ENCODE measurements at regions not wholly inside any gene's neighbourhood (a gene's known extent, or its start where the extent isn't known, plus 50 kb on each side); places are given as distances from the start of the nearest gene placed in this dataset.

- intact Hi-C loops (cut with micrococcal nuclease; ENCODE audit: unreplicated experiment) (no loop called here), in situ Hi-C loops (cut with HindIII; ENCODE audit: extremely low pct_ligation_motif_present, low pct_unique_long_range_greater_than_20kb) (no loop called here)
- H3K4me3 ChIP-seq (replicated peaks in 1 of 3; ENCODE audit: insufficient read depth in 1 of 3, low read depth in 2 of 3, low read length in 3 of 3), result no peak overlapping the region
- no peak overlapping the region for H3K9ac ChIP-seq (ENCODE audit: insufficient read depth, low read depth, low read length)
- H3K36me3 ChIP-seq (replicated peaks in 1 of 2; ENCODE audit: control insufficient read depth in 1 of 2, insufficient read depth in 2 of 2, low read length in 2 of 2), result no peaks in the 10 kb centered on the region
- 5% methylated on average over 2 of the region's 2 CpGs for WGBS (ENCODE audit: low lambda C conversion rate)
- no peaks in the 10 kb centered on the region for H3K4me1 ChIP-seq (ENCODE audit: insufficient read depth, low read length)
- H3K9me3 ChIP-seq (ENCODE audit: low read length), result no peaks in the 10 kb centered on the region
- H3K27me3 ChIP-seq (ENCODE audit: control insufficient read depth in 1 of 2, insufficient read depth in 2 of 2, low read length in 2 of 2), result peaks cover 0 to 20% of the 10 kb centered on the region in 2 experiments; a peak in 1 of 5 replicates
- FAIRE-seq (no peak), ATAC-seq (no peak), DNase-seq (ENCODE audit: low spot score) (no peak)
- ChIA-PET POLR2A (no interaction called here), CTCF (ENCODE audit: low intra/inter-chr PET ratio, low total read pairs) (no interaction called here)
- no peaks in the 10 kb centered on the region for H3K79me2 ChIP-seq (ENCODE audit: insufficient read depth, low read length)
- no peaks in the 10 kb centered on the region for H4K20me1 ChIP-seq (ENCODE audit: insufficient read depth, low read length)
- no peak overlapping the region for H2AFZ ChIP-seq (ENCODE audit: low read length)
- no peak overlapping the region for H3K4me2 ChIP-seq (ENCODE audit: low read depth, low read length)
- no TSS peak for BruUV-seq (replicated peaks)
- H3K27ac ChIP-seq (ENCODE audit: extremely low read length, insufficient read depth, low read length), result no peak overlapping the region
- TF ChIP-seq NCOA1 (CRISPR knock-in tag; IDR thresholded peaks at IDR 0.05), result no peak
- no peak for TF ChIP-seq HES4 (CRISPR knock-in tag; IDR thresholded peaks at IDR 0.05; ENCODE audit: borderline replicate concordance)
- TF ChIP-seq HMGXB3 (CRISPR knock-in tag; IDR thresholded peaks at IDR 0.05; ENCODE audit: borderline replicate concordance), result no peak
- TF ChIP-seq TEF (CRISPR knock-in tag; IDR thresholded peaks at IDR 0.05), result no peak
- TF ChIP-seq SALL1 (CRISPR knock-in tag; IDR thresholded peaks at IDR 0.05), result no peak
- no peak for TF ChIP-seq POGK (CRISPR knock-in tag; conservative IDR thresholded peaks at IDR 0.05)
- TF ChIP-seq NFIC (IDR thresholded peaks at IDR 0.05; ENCODE audit: low read length), result no peak
- TF ChIP-seq ZIK1 (CRISPR knock-in tag; IDR thresholded peaks at IDR 0.05; ENCODE audit: borderline replicate concordance, low read depth), result no peak
- TF ChIP-seq, protein P1, sequence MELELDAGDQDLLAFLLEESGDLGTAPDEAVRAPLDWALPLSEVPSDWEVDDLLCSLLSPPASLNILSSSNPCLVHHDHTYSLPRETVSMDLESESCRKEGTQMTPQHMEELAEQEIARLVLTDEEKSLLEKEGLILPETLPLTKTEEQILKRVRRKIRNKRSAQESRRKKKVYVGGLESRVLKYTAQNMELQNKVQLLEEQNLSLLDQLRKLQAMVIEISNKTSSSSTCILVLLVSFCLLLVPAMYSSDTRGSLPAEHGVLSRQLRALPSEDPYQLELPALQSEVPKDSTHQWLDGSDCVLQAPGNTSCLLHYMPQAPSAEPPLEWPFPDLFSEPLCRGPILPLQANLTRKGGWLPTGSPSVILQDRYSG (CRISPR knock-in tag; IDR thresholded peaks at IDR 0.05), result no peak
- TF ChIP-seq FOXM1 (CRISPR knock-in tag; IDR thresholded peaks at IDR 0.05), result no peak
- TF ChIP-seq MBD4 (IDR thresholded peaks at IDR 0.05; ENCODE audit: borderline replicate concordance, low read length), result no peak
- no peak for TF ChIP-seq ZNF251 (CRISPR knock-in tag; IDR thresholded peaks at IDR 0.05)
- TF ChIP-seq ZSCAN12 (CRISPR knock-in tag; IDR thresholded peaks at IDR 0.05), result no peak
- TF ChIP-seq SMYD3 (CRISPR knock-in tag; IDR thresholded peaks at IDR 0.05), result no peak
- TF ChIP-seq KLF11 (CRISPR knock-in tag; IDR thresholded peaks at IDR 0.05), result no peak
- no peak for TF ChIP-seq ZNF513 (CRISPR knock-in tag; conservative IDR thresholded peaks at IDR 0.05)
- TF ChIP-seq ZNF775 (CRISPR knock-in tag; IDR thresholded peaks at IDR 0.05; ENCODE audit: borderline replicate concordance), result no peak
- TF ChIP-seq ZNF12 (CRISPR knock-in tag; IDR thresholded peaks at IDR 0.05), result no peak
Observed at GRCh38 chr20:43263226-43263625, 73.5 kb upstream of the PTPRT start.

All from HepG2 (cell line).